Calu3 (cell line): ENCODE measurements at regions not wholly inside any gene's neighbourhood (a gene's known extent, or its start where the extent isn't known, plus 50 kb on each side); places are given as distances from the start of the nearest gene placed in this dataset.

Experiments used
- BruUV-seq: library from RNA; stranded (reverse); fragments of 400-500 nt; replicated peaks from 2 replicates; lab custom pipeline; 2021; lab: Mats Ljungman, UMichigan
- CTCF ChIA-PET: fragments of 300-600 bp; sonication (Branson Sonifier 250); formaldehyde crosslinking; loops from one replicate; lab custom pipeline; 2022; ENCODE audit warnings: antibody characterized with exemption; lab: Charles Lee
- DNase-seq: peaks from one replicate; pipeline ENCODE4 v3.0.0; 2022
- H3K27ac Mint-ChIP-seq: one replicate; pipeline ENCODE4 v1.8.0; 2022; ENCODE audit warnings: mixed read lengths; ENCODE audit not compliant: unreplicated experiment
- H3K27me3 Mint-ChIP-seq: one replicate; pipeline ENCODE4 v1.8.0; 2022; ENCODE audit warnings: mixed read lengths; ENCODE audit not compliant: unreplicated experiment
- H3K36me3 Mint-ChIP-seq: one replicate; pipeline ENCODE4 v1.8.0; 2022; ENCODE audit warnings: mild to moderate bottlenecking, moderate library complexity, mixed read lengths; ENCODE audit not compliant: insufficient read depth, unreplicated experiment
- H3K4me1 Mint-ChIP-seq: one replicate; pipeline ENCODE4 v1.8.0; 2022; ENCODE audit warnings: mild to moderate bottlenecking, low read depth, mixed read lengths; ENCODE audit not compliant: unreplicated experiment
- H3K4me3 Mint-ChIP-seq: one replicate; pipeline ENCODE4 v1.8.0; 2022; ENCODE audit warnings: mild to moderate bottlenecking, low read depth, moderate library complexity, mixed read lengths; ENCODE audit not compliant: unreplicated experiment
- H3K9me3 Mint-ChIP-seq: one replicate; pipeline ENCODE4 v1.8.0; 2022; ENCODE audit warnings: low read depth, mixed read lengths; ENCODE audit not compliant: unreplicated experiment
- CTCF ChIP-seq: fragments of 200-600 bp; IDR thresholded peaks from one replicate; pipeline ENCODE4 v1.8.0; 2022; ENCODE audit warnings: antibody characterized with exemption; ENCODE audit not compliant: unreplicated experiment
- intact Hi-C: fragments of 100-400 bp; cut with micrococcal nuclease; formaldehyde crosslinking; loops from one replicate; pipeline ENCODE4 v1.10.0; 2022; ENCODE audit not compliant: unreplicated experiment

GRCh38 chr10:123584419-123584775, 81.8 kb upstream of the GPR26 start:
- no peak for TF ChIP-seq CTCF
- no peaks in the 10 kb centered on the region for H3K4me1 Mint-ChIP-seq
- H3K36me3 Mint-ChIP-seq: no peaks in the 10 kb centered on the region
- intact Hi-C loops: loop anchor here (10.0 kb wide), 1 partner anchor 280 kb away; no protein-coding TSS in a partner anchor
- H3K27ac Mint-ChIP-seq: no peak overlapping the region
- H3K27me3 Mint-ChIP-seq: peaks cover 52% of the 10 kb centered on the region
- BruUV-seq: no TSS peak
- DNase-seq: no peak
- H3K4me3 Mint-ChIP-seq: no peak overlapping the region
- CTCF ChIA-PET: no interaction called here
- no peaks in the 10 kb centered on the region for H3K9me3 Mint-ChIP-seq

GRCh38 chr10:123585477-123586445, 80.4 kb upstream of the GPR26 start:
- CTCF ChIA-PET: no interaction called here
- BruUV-seq: no TSS peak
- DNase-seq: no peak
- H3K4me3 Mint-ChIP-seq: no peak overlapping the region
- H3K27me3 Mint-ChIP-seq: peaks cover 52% of the 10 kb centered on the region
- H3K9me3 Mint-ChIP-seq: no peaks in the 10 kb centered on the region
- H3K36me3 Mint-ChIP-seq: no peaks in the 10 kb centered on the region
- TF ChIP-seq CTCF: no peak
- H3K4me1 Mint-ChIP-seq: no peaks in the 10 kb centered on the region
- intact Hi-C loops: loop anchor here (10.0 kb wide), 1 partner anchor 279 kb away; no protein-coding TSS in a partner anchor
- H3K27ac Mint-ChIP-seq: no peak overlapping the region

- H3K4me1 Mint-ChIP-seq: no peaks in the 10 kb centered on the region
These were observed 79.0 kb upstream of the GPR26 start for GRCh38 chr10:123587110-123587509.

GRCh38 chr10:123588386-123588914, 77.7 kb upstream of the GPR26 start:
- BruUV-seq: no TSS peak
- CTCF ChIA-PET: no interaction called here
- H3K27ac Mint-ChIP-seq: no peak overlapping the region
- H3K4me1 Mint-ChIP-seq: no peaks in the 10 kb centered on the region
- no peak for DNase-seq
- intact Hi-C loops: loop anchor here (10.0 kb wide), 1 partner anchor 276 kb away; no protein-coding TSS in a partner anchor
- H3K27me3 Mint-ChIP-seq: peaks cover 39% of the 10 kb centered on the region
- no peaks in the 10 kb centered on the region for H3K36me3 Mint-ChIP-seq
- H3K9me3 Mint-ChIP-seq: no peaks in the 10 kb centered on the region
- TF ChIP-seq CTCF: no peak
- no peak overlapping the region for H3K4me3 Mint-ChIP-seq

More at GRCh38 chr10:123587110-123587509, 79.0 kb upstream of the GPR26 start:
- CTCF ChIA-PET: interaction anchor here (0.7 kb wide), 1 partner anchor 188 kb away, joined by 6 read pairs; no protein-coding TSS in a partner anchor
- H3K4me3 Mint-ChIP-seq: no peak overlapping the region
- BruUV-seq: no TSS peak
- H3K27ac Mint-ChIP-seq: no peak overlapping the region
- peaks cover 46% of the 10 kb centered on the region for H3K27me3 Mint-ChIP-seq
- intact Hi-C loops: loop anchor here (10.0 kb wide), 1 partner anchor 278 kb away; no protein-coding TSS in a partner anchor
- TF ChIP-seq CTCF: no peak
- no peaks in the 10 kb centered on the region for H3K36me3 Mint-ChIP-seq
- DNase-seq: no peak
- no peaks in the 10 kb centered on the region for H3K9me3 Mint-ChIP-seq
